ENCODE measurements at regions not wholly inside any gene's neighbourhood (a gene's known extent, or its start where the extent isn't known, plus 50 kb on each side); places are given as distances from the start of the nearest gene placed in this dataset.

- TF ChIP-seq POLR2A (IDR thresholded peaks at IDR 0.05) = no peak
- TF ChIP-seq CTCF (IDR thresholded peaks at IDR 0.05) = no peak
- no peak for TF ChIP-seq POLR2AphosphoS5 (IDR thresholded peaks at IDR 0.05)
Measured at GRCh38 chr3:157785102-157785826, 282.0 kb upstream of the VEPH1 start.

Data from prostate gland (tissue), 2 donors.